22Rv1 (cell line): ENCODE measurements at regions not wholly inside any gene's neighbourhood (a gene's known extent, or its start where the extent isn't known, plus 50 kb on each side); places are given as distances from the start of the nearest gene placed in this dataset.

ENCODE experiments used
- ZFX ChIP-seq: fragments of 450-650 bp; IDR thresholded peaks from 2 replicates; pipeline ENCODE4 v1.6.1; 2017; ENCODE audit warnings: antibody characterized with exemption, borderline replicate concordance
- TF ChIP-seq, protein P1 (sequence below): fragments of 450-650 bp; IDR thresholded peaks from 2 replicates; pipeline ENCODE4 v1.5.1; 2017; ENCODE audit warnings: mild to moderate bottlenecking

DNA sequence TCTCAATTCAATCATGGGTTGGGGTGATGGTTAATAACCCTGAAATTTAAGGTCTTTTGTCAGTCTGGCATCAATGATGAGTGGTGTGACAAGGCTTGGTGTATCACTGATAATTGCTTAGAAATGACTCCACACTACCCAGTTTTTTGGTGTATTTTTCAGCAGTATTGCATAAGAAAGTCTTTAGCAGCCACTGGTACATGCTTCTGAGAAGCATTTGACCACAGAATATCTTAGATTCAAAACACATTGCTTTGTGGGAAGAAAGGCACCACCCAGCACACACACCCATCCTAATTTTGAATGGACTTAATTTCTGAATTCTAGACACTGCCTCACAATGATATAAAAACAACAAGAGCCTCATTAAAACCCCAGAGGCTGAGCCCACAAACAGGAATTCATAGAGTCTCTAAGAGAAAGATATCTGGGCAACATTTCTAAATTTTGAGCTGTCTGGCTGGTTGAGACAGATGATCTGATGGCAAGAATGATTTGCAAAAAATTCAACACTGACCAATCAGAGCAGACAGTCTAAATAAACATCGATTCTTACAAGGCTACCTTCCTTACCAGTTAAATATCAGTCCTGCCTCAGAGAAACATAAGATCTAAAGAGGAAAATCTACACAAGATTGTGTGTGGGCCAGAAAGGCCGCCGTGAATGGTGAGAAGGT is 114.7 kb upstream of the CYP1B1 start:
- TF ChIP-seq, protein P1, sequence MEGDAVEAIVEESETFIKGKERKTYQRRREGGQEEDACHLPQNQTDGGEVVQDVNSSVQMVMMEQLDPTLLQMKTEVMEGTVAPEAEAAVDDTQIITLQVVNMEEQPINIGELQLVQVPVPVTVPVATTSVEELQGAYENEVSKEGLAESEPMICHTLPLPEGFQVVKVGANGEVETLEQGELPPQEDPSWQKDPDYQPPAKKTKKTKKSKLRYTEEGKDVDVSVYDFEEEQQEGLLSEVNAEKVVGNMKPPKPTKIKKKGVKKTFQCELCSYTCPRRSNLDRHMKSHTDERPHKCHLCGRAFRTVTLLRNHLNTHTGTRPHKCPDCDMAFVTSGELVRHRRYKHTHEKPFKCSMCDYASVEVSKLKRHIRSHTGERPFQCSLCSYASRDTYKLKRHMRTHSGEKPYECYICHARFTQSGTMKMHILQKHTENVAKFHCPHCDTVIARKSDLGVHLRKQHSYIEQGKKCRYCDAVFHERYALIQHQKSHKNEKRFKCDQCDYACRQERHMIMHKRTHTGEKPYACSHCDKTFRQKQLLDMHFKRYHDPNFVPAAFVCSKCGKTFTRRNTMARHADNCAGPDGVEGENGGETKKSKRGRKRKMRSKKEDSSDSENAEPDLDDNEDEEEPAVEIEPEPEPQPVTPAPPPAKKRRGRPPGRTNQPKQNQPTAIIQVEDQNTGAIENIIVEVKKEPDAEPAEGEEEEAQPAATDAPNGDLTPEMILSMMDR, result no peak
- TF ChIP-seq ZFX, result no peak
